CD14-positive monocyte (primary cell): ENCODE measurements at regions not wholly inside any gene's neighbourhood (a gene's known extent, or its start where the extent isn't known, plus 50 kb on each side); places are given as distances from the start of the nearest gene placed in this dataset.

ENCODE experiments used
- DNase-seq, 3 donors: peaks; one replicate each; pipeline ENCODE4 v3.0.0-alpha.2; 2011 to 2022
- H2AFZ ChIP-seq: 2 replicates; pipeline ENCODE4 v1.6.0; 2012; ENCODE audit warnings: mild to moderate bottlenecking, low read depth, low read length, inconsistent platforms; ENCODE audit not compliant: insufficient read depth, poor library complexity, severe bottlenecking
- H3K27ac ChIP-seq, 2 donors: 1 replicate in 1 of 2; 2 replicates in 1 of 2; pipeline ENCODE4 v1.5.1; 2012 to 2013; ENCODE audit warnings: low read length in 2 of 2, control low read depth in 1 of 2, inconsistent platforms in 1 of 2, low read depth in 1 of 2, mild to moderate bottlenecking in 1 of 2
- H3K27me3 ChIP-seq, 2 donors: one replicate each; pipeline versions ENCODE4 v1.6.0 to v1.6.1; 2011 to 2013; ENCODE audit warnings: low read length in 2 of 2; ENCODE audit not compliant: control insufficient read depth in 2 of 2, insufficient read depth in 2 of 2
- H3K36me3 ChIP-seq, 2 donors: replicated peaks in 1 of 2; 1 replicate in 1 of 2; 2 replicates in 1 of 2; pipeline versions ENCODE4 v1.5.1 to v1.6.1; 2012 to 2013; ENCODE audit warnings: low read length in 2 of 2, control low read depth in 1 of 2, inconsistent platforms in 1 of 2, mild to moderate bottlenecking in 1 of 2; ENCODE audit not compliant: insufficient read depth in 2 of 2, control insufficient read depth in 1 of 2
- H3K4me1 ChIP-seq, 2 donors: 1 replicate in 1 of 2; 2 replicates in 1 of 2; pipeline versions ENCODE4 v1.5.1 to v1.6.1; 2012 to 2013; ENCODE audit warnings: low read length in 2 of 2, control low read depth in 1 of 2, inconsistent platforms in 1 of 2, mild to moderate bottlenecking in 1 of 2, moderate library complexity in 1 of 2; ENCODE audit not compliant: insufficient read depth in 2 of 2, control insufficient read depth in 1 of 2
- H3K4me2 ChIP-seq: replicated peaks from 2 replicates; pipeline ENCODE3; 2012; ENCODE audit warnings: low read length, moderate library complexity, mild to moderate bottlenecking; ENCODE audit not compliant: poor library complexity, severe bottlenecking; ENCODE audit errors: extremely low read depth
- H3K4me3 ChIP-seq, 3 experiments: fragments of 200-600 bp in 1 of 3; sonication (generic) in 1 of 3; replicated peaks in 1 of 3; 1 replicate in 2 of 3; 2 replicates in 1 of 3; pipeline ENCODE4 v1.5.1; 2011 to 2013; ENCODE audit warnings: low read length in 3 of 3, mild to moderate bottlenecking in 3 of 3, control low read depth in 2 of 3, low read depth in 2 of 3, inconsistent platforms in 1 of 3, moderate library complexity in 1 of 3
- H3K79me2 ChIP-seq: 2 replicates; pipeline ENCODE4 v1.6.0; 2012; ENCODE audit warnings: mild to moderate bottlenecking, control low read depth, inconsistent platforms, low read length, moderate library complexity; ENCODE audit not compliant: insufficient read depth
- H3K9ac ChIP-seq: 2 replicates; pipeline ENCODE4 v1.6.0; 2017; ENCODE audit warnings: low read length, mild to moderate bottlenecking; ENCODE audit not compliant: insufficient read depth, poor library complexity, severe bottlenecking
- H3K9me3 ChIP-seq, 2 donors: replicated peaks in 1 of 2; 1 replicate in 1 of 2; 2 replicates in 1 of 2; pipeline versions ENCODE4 v1.5.1 to v1.6.1; 2012 to 2013; ENCODE audit warnings: low read length in 2 of 2, control low read depth in 1 of 2; ENCODE audit not compliant: control insufficient read depth in 1 of 2, insufficient read depth in 1 of 2
- H4K20me1 ChIP-seq: 2 replicates; pipeline ENCODE4 v1.6.0; 2012; ENCODE audit warnings: mild to moderate bottlenecking, low read length, control low read depth, moderate library complexity; ENCODE audit not compliant: insufficient read depth
- H3K27ac Mint-ChIP-seq, 7 donors: one replicate each; pipeline ENCODE4 v1.8.0; 2020; ENCODE audit warnings: mild to moderate bottlenecking in 7 of 7, mixed read lengths in 7 of 7, moderate library complexity in 6 of 7, inconsistent platforms in 2 of 7
- H3K27me3 Mint-ChIP-seq, 3 donors: one replicate each; pipeline ENCODE4 v1.8.0; 2021 to 2022; ENCODE audit warnings: low read depth in 3 of 3, mild to moderate bottlenecking in 3 of 3, mixed read lengths in 3 of 3, moderate library complexity in 3 of 3, inconsistent platforms in 1 of 3
- H3K36me3 Mint-ChIP-seq, 2 donors: one replicate each; pipeline ENCODE4 v1.8.0; 2020; ENCODE audit warnings: mixed read lengths in 2 of 2, inconsistent platforms in 1 of 2, mild to moderate bottlenecking in 1 of 2
- H3K4me1 Mint-ChIP-seq: one replicate; pipeline ENCODE4 v1.8.0; 2020; ENCODE audit warnings: mild to moderate bottlenecking, mixed read lengths
- H3K4me3 Mint-ChIP-seq, 2 donors: one replicate each; pipeline ENCODE4 v1.8.0; 2020; ENCODE audit warnings: mild to moderate bottlenecking in 2 of 2, mixed read lengths in 2 of 2, moderate library complexity in 1 of 2
- H3K9me3 Mint-ChIP-seq, 7 donors: one replicate each; pipeline ENCODE4 v1.8.0; 2020 to 2022; ENCODE audit warnings: mixed read lengths in 7 of 7, mild to moderate bottlenecking in 6 of 7, moderate library complexity in 6 of 7, inconsistent platforms in 2 of 7
- CTCF ChIP-seq: fragments of 200-600 bp; IDR thresholded peaks from one replicate; pipeline ENCODE4 v1.8.0; 2022; ENCODE audit warnings: antibody characterized with exemption, mild to moderate bottlenecking
- WGBS: methylation state at CpG from one replicate; pipeline ENCODE4 v1.1.5; 2013; ENCODE audit warnings: missing lambda C conversion rate; ENCODE audit not compliant: insufficient coverage; 5-methylcytosine and 5-hydroxymethylcytosine counted together
- intact Hi-C, 2 donors: fragments of 100-400 bp; cut with micrococcal nuclease; formaldehyde crosslinking; loops; one replicate each; pipeline versions ENCODE4 v1.15.0 to v1.15.1; 2023

DNA sequence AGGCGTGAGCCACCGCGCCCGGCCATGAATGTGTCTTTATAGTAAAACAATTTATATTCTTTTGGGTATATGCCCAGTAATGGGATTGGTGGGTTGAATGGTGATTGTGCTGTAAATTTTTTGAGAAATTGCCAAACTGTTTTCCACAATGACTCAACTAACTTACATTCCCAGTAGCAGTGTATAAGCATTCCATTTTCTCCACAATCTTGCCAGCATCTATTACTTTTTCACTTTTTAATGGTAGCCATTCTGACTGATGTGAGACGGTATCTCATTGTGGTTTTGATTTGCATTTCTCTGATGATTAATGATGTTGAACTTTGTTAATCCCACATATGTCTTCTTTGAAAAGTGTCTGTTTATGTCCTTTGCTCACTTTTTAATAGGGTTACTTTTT is 1187.9 kb downstream of the XPNPEP1 start:
- peaks cover 0 to 6% (median 3%) of the 10 kb centered on the region in 7 donors for H3K9me3 Mint-ChIP-seq
- H3K4me1 Mint-ChIP-seq: no peaks in the 10 kb centered on the region
- H3K4me3 Mint-ChIP-seq: no peak overlapping the region
- no peaks in the 10 kb centered on the region for H3K4me1 ChIP-seq
- no peaks in the 10 kb centered on the region for H3K36me3 ChIP-seq
- no peak overlapping the region for H2AFZ ChIP-seq
- WGBS: no CpG with 5 or more reads among the region's 5 CpGs
- no peak overlapping the region for H3K27ac Mint-ChIP-seq
- no peaks in the 10 kb centered on the region for H3K27me3 ChIP-seq
- no peak for TF ChIP-seq CTCF
- no peak overlapping the region for H3K4me3 ChIP-seq
- H3K9ac ChIP-seq: no peak overlapping the region
- peaks cover 0 to under 1% of the 10 kb centered on the region in 2 donors for H3K9me3 ChIP-seq
- H3K27me3 Mint-ChIP-seq: no peaks in the 10 kb centered on the region
- no peak overlapping the region for H3K4me2 ChIP-seq
- no peaks in the 10 kb centered on the region for H4K20me1 ChIP-seq
- DNase-seq: no peak
- H3K27ac ChIP-seq: no peak overlapping the region
- no peaks in the 10 kb centered on the region for H3K36me3 Mint-ChIP-seq
- intact Hi-C loops: no loop called here
- H3K79me2 ChIP-seq: no peaks in the 10 kb centered on the region

DNA sequence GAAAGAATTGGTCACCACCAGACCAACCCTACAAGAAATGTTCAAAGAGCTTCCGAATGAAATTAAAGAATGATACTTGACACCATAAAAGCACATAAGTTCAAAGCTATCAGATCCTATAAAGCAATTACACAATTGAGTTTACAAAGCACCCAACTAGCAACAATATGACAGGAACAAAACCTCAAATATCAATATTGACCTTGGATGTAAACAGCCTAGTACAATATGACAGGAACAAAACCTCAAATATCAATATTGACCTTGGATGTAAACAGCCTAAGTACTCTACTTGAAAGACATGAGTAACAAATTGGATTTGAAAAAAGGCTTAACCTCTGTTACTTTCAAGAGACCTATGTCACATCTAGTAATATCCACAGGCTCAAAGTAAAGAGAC is 1201.4 kb downstream of the XPNPEP1 start:
- Histone ChIP-seq H3K4me3 (no peak overlapping the region), H3K4me1 (no peaks in the 10 kb centered on the region), H3K27ac (no peak overlapping the region), H3K9ac (no peak overlapping the region), H3K79me2 (no peaks in the 10 kb centered on the region), H2AFZ (no peak overlapping the region), H3K27me3 (no peaks in the 10 kb centered on the region), H3K36me3 (no peaks in the 10 kb centered on the region), H4K20me1 (no peaks in the 10 kb centered on the region), H3K9me3 (peaks cover 15 to 18% of the 10 kb centered on the region in 2 donors), H3K4me2 (no peak overlapping the region)
- H3K27me3 Mint-ChIP-seq: no peaks in the 10 kb centered on the region
- DNase-seq: no peak
- H3K36me3 Mint-ChIP-seq: no peaks in the 10 kb centered on the region
- no peaks in the 10 kb centered on the region for H3K4me1 Mint-ChIP-seq
- H3K9me3 Mint-ChIP-seq: peaks cover 1 to 30% (median 16%) of the 10 kb centered on the region in 7 donors
- intact Hi-C loops: no loop called here
- no peak overlapping the region for H3K27ac Mint-ChIP-seq
- no peak for TF ChIP-seq CTCF
- no CpG with 5 or more reads among the region's 1 CpG for WGBS
- no peak overlapping the region for H3K4me3 Mint-ChIP-seq
